Liver (tissue), 8 donors: ENCODE measurements at regions not wholly inside any gene's neighbourhood (a gene's known extent, or its start where the extent isn't known, plus 50 kb on each side); places are given as distances from the start of the nearest gene placed in this dataset.

Experiments
- DNase-seq: peaks from one replicate; pipeline ENCODE4 v3.0.0-alpha.2; 2017; ENCODE audit warnings: low spot score
- H3K27ac ChIP-seq, 2 donors: one replicate each; pipeline ENCODE4 v1.7.0; 2013; ENCODE audit warnings: inconsistent platforms in 2 of 2, low read length in 2 of 2, control low read depth in 1 of 2, low read depth in 1 of 2, mild to moderate bottlenecking in 1 of 2
- H3K27me3 ChIP-seq, 4 donors: one replicate each; pipeline versions ENCODE4 v1.6.1 to v1.7.0; 2013; ENCODE audit warnings: low read length in 3 of 4, inconsistent platforms in 1 of 4, mild to moderate bottlenecking in 1 of 4, moderate library complexity in 1 of 4; ENCODE audit not compliant: control insufficient read depth in 4 of 4, insufficient read depth in 4 of 4
- H3K36me3 ChIP-seq, 4 donors: one replicate each; pipeline versions ENCODE4 v1.6.1 to v1.7.0; 2013; ENCODE audit warnings: low read length in 3 of 4, mild to moderate bottlenecking in 3 of 4, low read depth in 1 of 4, moderate library complexity in 1 of 4; ENCODE audit not compliant: control insufficient read depth in 4 of 4, insufficient read depth in 3 of 4
- H3K4me1 ChIP-seq, 4 donors: one replicate each; pipeline versions ENCODE4 v1.6.1 to v1.7.0; 2013; ENCODE audit warnings: low read length in 3 of 4, mild to moderate bottlenecking in 3 of 4, moderate library complexity in 1 of 4; ENCODE audit not compliant: control insufficient read depth in 4 of 4, insufficient read depth in 4 of 4
- H3K4me3 ChIP-seq, 3 donors: one replicate each; pipeline versions ENCODE4 v1.6.1 to v1.7.0; 2013; ENCODE audit warnings: low read length in 3 of 3, control low read depth in 1 of 3, low read depth in 1 of 3, mild to moderate bottlenecking in 1 of 3
- H3K9ac ChIP-seq, 2 donors: one replicate each; pipeline ENCODE4 v1.7.0; 2013; ENCODE audit warnings: low read length in 2 of 2, mild to moderate bottlenecking in 2 of 2, moderate library complexity in 2 of 2, control low read depth in 1 of 2, low read depth in 1 of 2
- H3K9me3 ChIP-seq, 4 donors: one replicate each; pipeline versions ENCODE4 v1.6.1 to v1.7.0; 2013; ENCODE audit warnings: low read length in 3 of 4; ENCODE audit not compliant: control insufficient read depth in 4 of 4
- EGR1 ChIP-seq, 2 donors: IDR thresholded peaks; 2 replicates each; pipeline ENCODE4 v1.6.1; 2016 to 2018; ENCODE audit warnings: antibody characterized with exemption in 2 of 2, low read depth in 2 of 2
- FOXA1 ChIP-seq: IDR thresholded peaks from 2 replicates; pipeline ENCODE4 v1.6.1; 2016; ENCODE audit warnings: antibody characterized with exemption
- FOXA2 ChIP-seq: IDR thresholded peaks from 2 replicates; pipeline ENCODE4 v1.6.1; 2016; ENCODE audit warnings: antibody characterized with exemption
- GABPA ChIP-seq, 2 donors: IDR thresholded peaks in 1 of 2; conservative IDR thresholded peaks in 1 of 2; 2 replicates each; pipeline ENCODE4 v1.6.1; 2016; ENCODE audit warnings: antibody characterized with exemption in 2 of 2, mild to moderate bottlenecking in 1 of 2, moderate library complexity in 1 of 2
- HNF4A ChIP-seq, 2 donors: conservative IDR thresholded peaks; 2 replicates each; pipeline ENCODE4 v1.6.1; 2016; ENCODE audit warnings: antibody characterized with exemption in 2 of 2, mild to moderate bottlenecking in 2 of 2
- HNF4G ChIP-seq: IDR thresholded peaks from 2 replicates; pipeline ENCODE4 v1.6.1; 2016; ENCODE audit warnings: antibody characterized with exemption
- JUND ChIP-seq, 2 donors: IDR thresholded peaks; 2 replicates each; pipeline ENCODE4 v1.6.1; 2016; ENCODE audit warnings: antibody characterized with exemption in 2 of 2
- RAD21 ChIP-seq, 2 donors: IDR thresholded peaks; 2 replicates each; pipeline ENCODE4 v1.6.1; 2016; ENCODE audit warnings: antibody characterized with exemption in 2 of 2, mild to moderate bottlenecking in 2 of 2
- RXRA ChIP-seq, 2 donors: IDR thresholded peaks; 2 replicates each; pipeline ENCODE4 v1.6.1; 2017 to 2018; ENCODE audit warnings: antibody characterized with exemption in 2 of 2, mild to moderate bottlenecking in 1 of 2
- SP1 ChIP-seq: IDR thresholded peaks from 2 replicates; pipeline ENCODE4 v1.6.1; 2018; ENCODE audit warnings: antibody characterized with exemption, mild to moderate bottlenecking
- TAF1 ChIP-seq: conservative IDR thresholded peaks from 2 replicates; pipeline ENCODE4 v1.6.1; 2016; ENCODE audit warnings: antibody characterized with exemption, mild to moderate bottlenecking
- YY1 ChIP-seq: IDR thresholded peaks from 2 replicates; pipeline ENCODE4 v1.6.1; 2016; ENCODE audit warnings: antibody characterized with exemption, mild to moderate bottlenecking
- WGBS: extraction: QIAGEN DNeasy Blood & Tissue Kit; methylation state at CpG from one replicate; pipeline ENCODE4 v1.1.7; 2013; 5-methylcytosine and 5-hydroxymethylcytosine counted together
- TF ChIP-seq, protein P1 (sequence below): IDR thresholded peaks from 2 replicates; pipeline ENCODE4 v1.6.1; 2016; ENCODE audit warnings: antibody characterized with exemption
- TF ChIP-seq, protein P2 (sequence below): IDR thresholded peaks from 2 replicates; pipeline ENCODE4 v1.6.1; 2016; ENCODE audit warnings: antibody characterized with exemption
- TF ChIP-seq, protein P3 (sequence below): fragments of 150-350 bp; IDR thresholded peaks from 2 replicates; pipeline ENCODE4 v1.5.1; 2017; ENCODE audit warnings: improper control_type of control experiment, low read depth, low read length; ENCODE audit not compliant: missing input control
- TF ChIP-seq, protein P4 (sequence below): IDR thresholded peaks from 2 replicates; pipeline ENCODE4 v1.6.1; 2016; ENCODE audit warnings: antibody characterized with exemption, mild to moderate bottlenecking
- donor health status: healthy.
- donor health status: healthy.
- donor health status: healthy.
- donor health status: healthy.
- donor health status: healthy.

DNA sequence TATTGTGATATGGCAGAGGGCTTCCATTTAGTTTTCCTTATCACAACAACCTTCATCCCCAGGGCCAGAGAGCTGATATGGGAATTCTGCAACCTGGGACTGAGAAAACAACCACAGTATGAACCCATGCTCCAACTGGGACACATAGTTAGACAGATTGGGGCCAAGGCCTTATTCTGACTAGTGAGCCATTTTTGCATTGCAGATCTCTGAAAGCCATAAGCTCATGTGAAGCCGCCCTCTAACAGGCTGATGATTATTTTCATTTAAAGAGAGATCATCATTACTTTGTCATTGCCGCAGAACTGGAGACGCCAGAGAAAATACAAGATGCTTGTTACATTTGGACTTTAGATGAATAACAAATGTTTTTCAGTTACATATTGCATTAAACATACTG lies 791.7 kb upstream of the POM121L12 start:
- Histone ChIP-seq H3K4me3 (no peak overlapping the region), H3K27ac (no peak overlapping the region), H3K4me1 (no peaks in the 10 kb centered on the region), H3K9ac (no peak overlapping the region), H3K36me3 (no peaks in the 10 kb centered on the region), H3K9me3 (peaks cover 0 to under 1% (median 0%) of the 10 kb centered on the region in 4 donors), H3K27me3 (no peaks in the 10 kb centered on the region)
- TF ChIP-seq, protein P1, sequence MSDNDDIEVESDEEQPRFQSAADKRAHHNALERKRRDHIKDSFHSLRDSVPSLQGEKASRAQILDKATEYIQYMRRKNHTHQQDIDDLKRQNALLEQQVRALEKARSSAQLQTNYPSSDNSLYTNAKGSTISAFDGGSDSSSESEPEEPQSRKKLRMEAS = no peak
- TF ChIP-seq EGR1 (IDR thresholded peaks at IDR 0.05; ENCODE audit: low read depth in 2 of 2) (no peak), GABPA (IDR thresholded peaks at IDR 0.05 in 1 of 2, conservative IDR thresholded peaks at IDR 0.05 in 1 of 2) (no peak)
- 90% methylated on average over 3 of the region's 3 CpGs for WGBS
- no peak for DNase-seq

DNA sequence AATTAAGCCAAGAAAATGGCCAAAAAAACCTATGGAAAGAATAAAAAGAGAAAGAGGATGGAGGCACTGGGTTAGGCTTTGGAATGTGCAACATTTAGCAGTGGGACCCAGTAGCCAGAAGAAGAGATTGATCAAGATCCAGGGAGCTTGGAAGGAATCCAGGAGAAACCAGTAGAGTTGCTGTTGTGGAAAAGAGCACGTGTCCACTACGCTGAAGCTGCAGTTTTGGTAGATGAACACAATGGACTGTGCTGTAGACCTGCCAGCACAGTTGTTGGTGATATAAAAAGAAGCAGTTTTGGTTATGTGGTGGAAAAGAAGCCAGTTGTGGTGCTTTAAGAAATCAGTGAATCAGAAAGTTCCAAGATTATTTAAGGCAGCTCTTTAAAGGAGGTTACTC lies 802.2 kb upstream of the POM121L12 start:
- TF ChIP-seq, protein P2, sequence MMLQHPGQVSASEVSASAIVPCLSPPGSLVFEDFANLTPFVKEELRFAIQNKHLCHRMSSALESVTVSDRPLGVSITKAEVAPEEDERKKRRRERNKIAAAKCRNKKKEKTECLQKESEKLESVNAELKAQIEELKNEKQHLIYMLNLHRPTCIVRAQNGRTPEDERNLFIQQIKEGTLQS = no peak
- no peak for TF ChIP-seq JUND (IDR thresholded peaks at IDR 0.05)
- WGBS = 71% methylated on average over 2 of the region's 2 CpGs
- Histone ChIP-seq H3K9ac (no peak overlapping the region), H3K4me1 (no peaks in the 10 kb centered on the region), H3K4me3 (no peak overlapping the region), H3K36me3 (no peaks in the 10 kb centered on the region), H3K27me3 (no peaks in the 10 kb centered on the region), H3K27ac (no peak overlapping the region), H3K9me3 (peaks cover 0 to 11% (median 6%) of the 10 kb centered on the region in 4 donors)
- no peak for DNase-seq

DNA sequence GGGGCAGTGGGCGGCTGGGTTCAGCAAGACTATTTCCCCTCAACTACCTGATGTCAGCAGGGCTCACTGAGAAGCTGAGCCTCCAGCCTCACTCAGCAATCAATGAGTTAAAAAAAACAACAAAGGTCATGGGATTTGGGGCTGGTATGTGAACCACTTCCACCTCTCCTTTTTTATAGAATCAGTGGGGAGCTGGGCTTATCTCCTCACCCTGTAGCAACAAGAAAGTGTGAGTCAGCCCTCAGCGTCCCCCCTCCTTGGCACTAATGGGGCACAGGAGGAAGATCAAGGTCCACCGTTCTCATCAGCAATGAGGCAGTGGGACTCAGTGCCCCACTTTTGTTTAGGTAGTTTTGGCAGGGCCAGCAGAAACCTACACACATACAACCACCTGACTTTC lies 823.5 kb upstream of the POM121L12 start:
- Histone ChIP-seq H3K4me1 (no peaks in the 10 kb centered on the region), H3K9ac (no peak overlapping the region), H3K4me3 (no peak overlapping the region), H3K9me3 (no peaks in the 10 kb centered on the region), H3K27me3 (no peaks in the 10 kb centered on the region), H3K36me3 (no peaks in the 10 kb centered on the region), H3K27ac (no peak overlapping the region)
- TF ChIP-seq FOXA2 = no peak
- TF ChIP-seq RAD21 (IDR thresholded peaks at IDR 0.05) = no peak
- no peak for TF ChIP-seq YY1
- TF ChIP-seq JUND (IDR thresholded peaks at IDR 0.05) = no peak
- no peak for TF ChIP-seq TAF1
- TF ChIP-seq, protein P3, sequence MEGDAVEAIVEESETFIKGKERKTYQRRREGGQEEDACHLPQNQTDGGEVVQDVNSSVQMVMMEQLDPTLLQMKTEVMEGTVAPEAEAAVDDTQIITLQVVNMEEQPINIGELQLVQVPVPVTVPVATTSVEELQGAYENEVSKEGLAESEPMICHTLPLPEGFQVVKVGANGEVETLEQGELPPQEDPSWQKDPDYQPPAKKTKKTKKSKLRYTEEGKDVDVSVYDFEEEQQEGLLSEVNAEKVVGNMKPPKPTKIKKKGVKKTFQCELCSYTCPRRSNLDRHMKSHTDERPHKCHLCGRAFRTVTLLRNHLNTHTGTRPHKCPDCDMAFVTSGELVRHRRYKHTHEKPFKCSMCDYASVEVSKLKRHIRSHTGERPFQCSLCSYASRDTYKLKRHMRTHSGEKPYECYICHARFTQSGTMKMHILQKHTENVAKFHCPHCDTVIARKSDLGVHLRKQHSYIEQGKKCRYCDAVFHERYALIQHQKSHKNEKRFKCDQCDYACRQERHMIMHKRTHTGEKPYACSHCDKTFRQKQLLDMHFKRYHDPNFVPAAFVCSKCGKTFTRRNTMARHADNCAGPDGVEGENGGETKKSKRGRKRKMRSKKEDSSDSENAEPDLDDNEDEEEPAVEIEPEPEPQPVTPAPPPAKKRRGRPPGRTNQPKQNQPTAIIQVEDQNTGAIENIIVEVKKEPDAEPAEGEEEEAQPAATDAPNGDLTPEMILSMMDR = no peak
- TF ChIP-seq RXRA (IDR thresholded peaks at IDR 0.05) = no peak
- TF ChIP-seq, protein P1 = no peak
- no peak for TF ChIP-seq HNF4A (conservative IDR thresholded peaks at IDR 0.05)
- TF ChIP-seq, protein P4, sequence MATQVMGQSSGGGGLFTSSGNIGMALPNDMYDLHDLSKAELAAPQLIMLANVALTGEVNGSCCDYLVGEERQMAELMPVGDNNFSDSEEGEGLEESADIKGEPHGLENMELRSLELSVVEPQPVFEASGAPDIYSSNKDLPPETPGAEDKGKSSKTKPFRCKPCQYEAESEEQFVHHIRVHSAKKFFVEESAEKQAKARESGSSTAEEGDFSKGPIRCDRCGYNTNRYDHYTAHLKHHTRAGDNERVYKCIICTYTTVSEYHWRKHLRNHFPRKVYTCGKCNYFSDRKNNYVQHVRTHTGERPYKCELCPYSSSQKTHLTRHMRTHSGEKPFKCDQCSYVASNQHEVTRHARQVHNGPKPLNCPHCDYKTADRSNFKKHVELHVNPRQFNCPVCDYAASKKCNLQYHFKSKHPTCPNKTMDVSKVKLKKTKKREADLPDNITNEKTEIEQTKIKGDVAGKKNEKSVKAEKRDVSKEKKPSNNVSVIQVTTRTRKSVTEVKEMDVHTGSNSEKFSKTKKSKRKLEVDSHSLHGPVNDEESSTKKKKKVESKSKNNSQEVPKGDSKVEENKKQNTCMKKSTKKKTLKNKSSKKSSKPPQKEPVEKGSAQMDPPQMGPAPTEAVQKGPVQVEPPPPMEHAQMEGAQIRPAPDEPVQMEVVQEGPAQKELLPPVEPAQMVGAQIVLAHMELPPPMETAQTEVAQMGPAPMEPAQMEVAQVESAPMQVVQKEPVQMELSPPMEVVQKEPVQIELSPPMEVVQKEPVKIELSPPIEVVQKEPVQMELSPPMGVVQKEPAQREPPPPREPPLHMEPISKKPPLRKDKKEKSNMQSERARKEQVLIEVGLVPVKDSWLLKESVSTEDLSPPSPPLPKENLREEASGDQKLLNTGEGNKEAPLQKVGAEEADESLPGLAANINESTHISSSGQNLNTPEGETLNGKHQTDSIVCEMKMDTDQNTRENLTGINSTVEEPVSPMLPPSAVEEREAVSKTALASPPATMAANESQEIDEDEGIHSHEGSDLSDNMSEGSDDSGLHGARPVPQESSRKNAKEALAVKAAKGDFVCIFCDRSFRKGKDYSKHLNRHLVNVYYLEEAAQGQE = no peak
- TF ChIP-seq GABPA (IDR thresholded peaks at IDR 0.05 in 1 of 2, conservative IDR thresholded peaks at IDR 0.05 in 1 of 2) = no peak
- TF ChIP-seq FOXA1 = no peak
- no peak for TF ChIP-seq SP1
- TF ChIP-seq HNF4G = no peak
- TF ChIP-seq EGR1 (IDR thresholded peaks at IDR 0.05; ENCODE audit: low read depth in 2 of 2) = no peak
- 67% methylated on average over 3 of the region's 3 CpGs for WGBS
- no peak for DNase-seq
